HG03108 (cell line): ENCODE measurements at regions not wholly inside any gene's neighbourhood (a gene's known extent, or its start where the extent isn't known, plus 50 kb on each side); places are given as distances from the start of the nearest gene placed in this dataset.

Experiments used
- ATAC-seq: cut with Tn5 transposase; IDR thresholded peaks from one replicate; pipeline ENCODE4 v1.9.1; 2021; ENCODE audit warnings: moderate library complexity; ENCODE audit not compliant: unreplicated experiment

- ATAC-seq = no peak
Measured at GRCh38 chr6:100268326-100268725, 196.4 kb downstream of the SIM1 start.

- no peak for ATAC-seq
Measured at GRCh38 chr6:100267721-100268123, 197.0 kb downstream of the SIM1 start.

- ATAC-seq = no peak
Measured at GRCh38 chr6:100266494-100267401, 198.0 kb downstream of the SIM1 start.

- ATAC-seq = no peak
Measured at GRCh38 chr6:100262086-100262485, 202.6 kb downstream of the SIM1 start.

- ATAC-seq = no peak
Measured at GRCh38 chr6:100261486-100261885, 203.2 kb downstream of the SIM1 start.

GRCh38 chr6:100260584-100260983 lies 204.1 kb downstream of the SIM1 start:
- ATAC-seq = no peak

GRCh38 chr6:100259865-100260264 lies 204.9 kb downstream of the SIM1 start:
- no peak for ATAC-seq

GRCh38 chr6:100258752-100259151 lies 206.0 kb downstream of the SIM1 start:
- ATAC-seq = no peak

- peak; percentile 95 for ATAC-seq
Measured at GRCh38 chr6:100257793-100258395, 206.8 kb downstream of the SIM1 start.

- no peak for ATAC-seq
Measured at GRCh38 chr6:100255701-100256100, 209.0 kb downstream of the SIM1 start.

- ATAC-seq = no peak
Measured at GRCh38 chr6:100247123-100247522, 217.6 kb downstream of the SIM1 start.

GRCh38 chr6:100246206-100246605 lies 218.5 kb downstream of the SIM1 start:
- no peak for ATAC-seq

GRCh38 chr6:100240798-100241197 lies 223.9 kb downstream of the SIM1 start:
- no peak for ATAC-seq

- ATAC-seq = no peak
Measured at GRCh38 chr6:100237821-100238220, 226.9 kb downstream of the SIM1 start.

- no peak for ATAC-seq
Measured at GRCh38 chr6:100236389-100236788, 228.3 kb downstream of the SIM1 start.

GRCh38 chr6:100235631-100236030 lies 229.1 kb downstream of the SIM1 start:
- no peak for ATAC-seq

- no peak for ATAC-seq
Measured at GRCh38 chr6:100234625-100235024, 230.1 kb downstream of the SIM1 start.

- ATAC-seq = no peak
Measured at GRCh38 chr6:100232781-100233573, 231.7 kb downstream of the SIM1 start.

GRCh38 chr6:100230953-100231316 lies 233.8 kb downstream of the SIM1 start:
- no peak for ATAC-seq

- no peak for ATAC-seq
Measured at GRCh38 chr6:100230115-100230952, 234.4 kb downstream of the SIM1 start.

- ATAC-seq = no peak
Measured at GRCh38 chr6:100229512-100229911, 235.2 kb downstream of the SIM1 start.
